ENCODE measurements at regions not wholly inside any gene's neighbourhood (a gene's known extent, or its start where the extent isn't known, plus 50 kb on each side); places are given as distances from the start of the nearest gene placed in this dataset.

GRCh38 chr7:115273139-115273772 lies 351.4 kb downstream of the MDFIC start:
- TF ChIP-seq ZNF8 (CRISPR knock-in tag; IDR thresholded peaks at IDR 0.05) (no peak), CSDC2 (CRISPR knock-in tag; IDR thresholded peaks at IDR 0.05) (no peak), PATZ1 (CRISPR knock-in tag; IDR thresholded peaks at IDR 0.05; ENCODE audit: borderline replicate concordance) (no peak), ZNF565 (CRISPR knock-in tag; conservative IDR thresholded peaks at IDR 0.05; ENCODE audit: low read depth) (no peak), RARB (CRISPR knock-in tag; IDR thresholded peaks at IDR 0.05) (no peak), SNAI2 (CRISPR knock-in tag; IDR thresholded peaks at IDR 0.05) (no peak), ZFP3 (CRISPR knock-in tag; IDR thresholded peaks at IDR 0.05) (no peak), GLIS3 (CRISPR knock-in tag; IDR thresholded peaks at IDR 0.05) (no peak), BACH2 (CRISPR knock-in tag; IDR thresholded peaks at IDR 0.05; ENCODE audit: borderline replicate concordance) (no peak), ISL1 (CRISPR knock-in tag; IDR thresholded peaks at IDR 0.05) (no peak), PPARA (CRISPR knock-in tag; IDR thresholded peaks at IDR 0.05; ENCODE audit: borderline replicate concordance) (no peak), ZC3H10 (CRISPR knock-in tag; IDR thresholded peaks at IDR 0.05) (no peak)
- TF ChIP-seq, protein P1, sequence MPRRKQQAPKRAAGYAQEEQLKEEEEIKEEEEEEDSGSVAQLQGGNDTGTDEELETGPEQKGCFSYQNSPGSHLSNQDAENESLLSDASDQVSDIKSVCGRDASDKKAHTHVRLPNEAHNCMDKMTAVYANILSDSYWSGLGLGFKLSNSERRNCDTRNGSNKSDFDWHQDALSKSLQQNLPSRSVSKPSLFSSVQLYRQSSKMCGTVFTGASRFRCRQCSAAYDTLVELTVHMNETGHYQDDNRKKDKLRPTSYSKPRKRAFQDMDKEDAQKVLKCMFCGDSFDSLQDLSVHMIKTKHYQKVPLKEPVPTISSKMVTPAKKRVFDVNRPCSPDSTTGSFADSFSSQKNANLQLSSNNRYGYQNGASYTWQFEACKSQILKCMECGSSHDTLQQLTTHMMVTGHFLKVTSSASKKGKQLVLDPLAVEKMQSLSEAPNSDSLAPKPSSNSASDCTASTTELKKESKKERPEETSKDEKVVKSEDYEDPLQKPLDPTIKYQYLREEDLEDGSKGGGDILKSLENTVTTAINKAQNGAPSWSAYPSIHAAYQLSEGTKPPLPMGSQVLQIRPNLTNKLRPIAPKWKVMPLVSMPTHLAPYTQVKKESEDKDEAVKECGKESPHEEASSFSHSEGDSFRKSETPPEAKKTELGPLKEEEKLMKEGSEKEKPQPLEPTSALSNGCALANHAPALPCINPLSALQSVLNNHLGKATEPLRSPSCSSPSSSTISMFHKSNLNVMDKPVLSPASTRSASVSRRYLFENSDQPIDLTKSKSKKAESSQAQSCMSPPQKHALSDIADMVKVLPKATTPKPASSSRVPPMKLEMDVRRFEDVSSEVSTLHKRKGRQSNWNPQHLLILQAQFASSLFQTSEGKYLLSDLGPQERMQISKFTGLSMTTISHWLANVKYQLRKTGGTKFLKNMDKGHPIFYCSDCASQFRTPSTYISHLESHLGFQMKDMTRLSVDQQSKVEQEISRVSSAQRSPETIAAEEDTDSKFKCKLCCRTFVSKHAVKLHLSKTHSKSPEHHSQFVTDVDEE (CRISPR knock-in tag; IDR thresholded peaks at IDR 0.05): no peak

Measured in SK-N-SH treated with all-trans-retinoic acid at 6 μM for 48 hours (cell line).